Liver (tissue), 8 donors: ENCODE measurements at regions not wholly inside any gene's neighbourhood (a gene's known extent, or its start where the extent isn't known, plus 50 kb on each side); places are given as distances from the start of the nearest gene placed in this dataset.

Source experiments
- DNase-seq: peaks from one replicate; pipeline ENCODE4 v3.0.0-alpha.2; 2017; ENCODE audit warnings: low spot score
- H3K27ac ChIP-seq, 2 donors: one replicate each; pipeline ENCODE4 v1.7.0; 2013; ENCODE audit warnings: inconsistent platforms in 2 of 2, low read length in 2 of 2, control low read depth in 1 of 2, low read depth in 1 of 2, mild to moderate bottlenecking in 1 of 2
- H3K27me3 ChIP-seq, 4 donors: one replicate each; pipeline versions ENCODE4 v1.6.1 to v1.7.0; 2013; ENCODE audit warnings: low read length in 3 of 4, inconsistent platforms in 1 of 4, mild to moderate bottlenecking in 1 of 4, moderate library complexity in 1 of 4; ENCODE audit not compliant: control insufficient read depth in 4 of 4, insufficient read depth in 4 of 4
- H3K36me3 ChIP-seq, 4 donors: one replicate each; pipeline versions ENCODE4 v1.6.1 to v1.7.0; 2013; ENCODE audit warnings: low read length in 3 of 4, mild to moderate bottlenecking in 3 of 4, low read depth in 1 of 4, moderate library complexity in 1 of 4; ENCODE audit not compliant: control insufficient read depth in 4 of 4, insufficient read depth in 3 of 4
- H3K4me1 ChIP-seq, 4 donors: one replicate each; pipeline versions ENCODE4 v1.6.1 to v1.7.0; 2013; ENCODE audit warnings: low read length in 3 of 4, mild to moderate bottlenecking in 3 of 4, moderate library complexity in 1 of 4; ENCODE audit not compliant: control insufficient read depth in 4 of 4, insufficient read depth in 4 of 4
- H3K4me3 ChIP-seq, 3 donors: one replicate each; pipeline versions ENCODE4 v1.6.1 to v1.7.0; 2013; ENCODE audit warnings: low read length in 3 of 3, control low read depth in 1 of 3, low read depth in 1 of 3, mild to moderate bottlenecking in 1 of 3
- H3K9ac ChIP-seq, 2 donors: one replicate each; pipeline ENCODE4 v1.7.0; 2013; ENCODE audit warnings: low read length in 2 of 2, mild to moderate bottlenecking in 2 of 2, moderate library complexity in 2 of 2, control low read depth in 1 of 2, low read depth in 1 of 2
- H3K9me3 ChIP-seq, 4 donors: one replicate each; pipeline versions ENCODE4 v1.6.1 to v1.7.0; 2013; ENCODE audit warnings: low read length in 3 of 4; ENCODE audit not compliant: control insufficient read depth in 4 of 4
- CTCF ChIP-seq: fragments of 150-350 bp; IDR thresholded peaks from 2 replicates; pipeline ENCODE4 v1.5.1; 2017; ENCODE audit warnings: improper control_type of control experiment, low read depth, low read length; ENCODE audit not compliant: missing input control
- EGR1 ChIP-seq, 2 donors: IDR thresholded peaks; 2 replicates each; pipeline ENCODE4 v1.6.1; 2016 to 2018; ENCODE audit warnings: antibody characterized with exemption in 2 of 2, low read depth in 2 of 2
- FOXA1 ChIP-seq: IDR thresholded peaks from 2 replicates; pipeline ENCODE4 v1.6.1; 2016; ENCODE audit warnings: antibody characterized with exemption
- FOXA2 ChIP-seq: IDR thresholded peaks from 2 replicates; pipeline ENCODE4 v1.6.1; 2016; ENCODE audit warnings: antibody characterized with exemption
- GABPA ChIP-seq, 2 donors: IDR thresholded peaks in 1 of 2; conservative IDR thresholded peaks in 1 of 2; 2 replicates each; pipeline ENCODE4 v1.6.1; 2016; ENCODE audit warnings: antibody characterized with exemption in 2 of 2, mild to moderate bottlenecking in 1 of 2, moderate library complexity in 1 of 2
- HNF4G ChIP-seq: IDR thresholded peaks from 2 replicates; pipeline ENCODE4 v1.6.1; 2016; ENCODE audit warnings: antibody characterized with exemption
- JUND ChIP-seq, 2 donors: IDR thresholded peaks; 2 replicates each; pipeline ENCODE4 v1.6.1; 2016; ENCODE audit warnings: antibody characterized with exemption in 2 of 2
- NR2F2 ChIP-seq: IDR thresholded peaks from 2 replicates; pipeline ENCODE4 v1.6.1; 2016; ENCODE audit warnings: antibody characterized with exemption
- SP1 ChIP-seq: IDR thresholded peaks from 2 replicates; pipeline ENCODE4 v1.6.1; 2018; ENCODE audit warnings: antibody characterized with exemption, mild to moderate bottlenecking
- TAF1 ChIP-seq: conservative IDR thresholded peaks from 2 replicates; pipeline ENCODE4 v1.6.1; 2016; ENCODE audit warnings: antibody characterized with exemption, mild to moderate bottlenecking
- YY1 ChIP-seq: IDR thresholded peaks from 2 replicates; pipeline ENCODE4 v1.6.1; 2016; ENCODE audit warnings: antibody characterized with exemption, mild to moderate bottlenecking
- WGBS: extraction: QIAGEN DNeasy Blood & Tissue Kit; methylation state at CpG from one replicate; pipeline ENCODE4 v1.1.7; 2013; 5-methylcytosine and 5-hydroxymethylcytosine counted together
- TF ChIP-seq, protein P1 (sequence below): IDR thresholded peaks from 2 replicates; pipeline ENCODE4 v1.6.1; 2016; ENCODE audit warnings: antibody characterized with exemption
- TF ChIP-seq, protein P2 (sequence below): IDR thresholded peaks from 2 replicates; pipeline ENCODE4 v1.6.1; 2016; ENCODE audit warnings: antibody characterized with exemption
- donor health status: healthy.
- donor health status: healthy.
- donor health status: healthy.
- donor health status: healthy.
- donor health status: healthy.

DNA sequence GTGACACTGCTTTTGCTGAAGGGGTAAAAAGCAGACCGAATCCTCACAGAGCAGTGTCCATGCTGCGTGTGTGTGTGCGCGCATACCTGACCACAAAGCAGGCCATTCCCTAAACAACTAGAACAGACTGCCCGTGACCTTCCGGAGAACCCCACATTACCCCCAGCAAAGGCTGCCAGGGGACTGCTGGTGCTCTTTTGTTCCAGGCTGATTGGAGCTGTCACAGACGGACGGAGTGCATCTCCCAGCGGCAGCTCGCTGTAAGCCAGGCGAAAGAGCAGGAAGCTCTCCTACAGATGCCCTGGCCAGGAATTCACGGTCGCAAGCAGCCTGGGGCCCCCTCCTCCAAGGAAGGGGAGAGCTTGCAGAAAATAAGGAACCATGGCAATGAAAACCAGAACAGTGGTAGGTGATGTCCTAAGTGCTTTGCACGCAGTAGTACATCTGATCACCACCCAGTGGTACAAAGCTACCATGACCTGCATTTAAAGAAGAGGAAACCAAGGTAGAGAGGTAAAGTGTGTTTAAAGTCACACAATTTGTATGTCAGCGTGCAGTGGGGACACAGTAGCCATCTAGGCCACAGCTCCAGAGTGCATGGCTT is 153.4 kb upstream of the DYNLRB2 start:
- Histone ChIP-seq H3K27ac (no peak overlapping the region), H3K4me3 (no peak overlapping the region), H3K4me1 (no peaks in the 10 kb centered on the region), H3K27me3 (no peaks in the 10 kb centered on the region), H3K9ac (no peak overlapping the region), H3K9me3 (no peaks in the 10 kb centered on the region), H3K36me3 (no peaks in the 10 kb centered on the region)
- TF ChIP-seq YY1 (no peak), HNF4G (no peak), JUND (IDR thresholded peaks at IDR 0.05) (no peak), EGR1 (IDR thresholded peaks at IDR 0.05; ENCODE audit: low read depth in 2 of 2) (no peak), SP1 (no peak), FOXA1 (no peak), CTCF (no peak), NR2F2 (no peak), GABPA (IDR thresholded peaks at IDR 0.05 in 1 of 2, conservative IDR thresholded peaks at IDR 0.05 in 1 of 2) (no peak)
- TF ChIP-seq, protein P1, sequence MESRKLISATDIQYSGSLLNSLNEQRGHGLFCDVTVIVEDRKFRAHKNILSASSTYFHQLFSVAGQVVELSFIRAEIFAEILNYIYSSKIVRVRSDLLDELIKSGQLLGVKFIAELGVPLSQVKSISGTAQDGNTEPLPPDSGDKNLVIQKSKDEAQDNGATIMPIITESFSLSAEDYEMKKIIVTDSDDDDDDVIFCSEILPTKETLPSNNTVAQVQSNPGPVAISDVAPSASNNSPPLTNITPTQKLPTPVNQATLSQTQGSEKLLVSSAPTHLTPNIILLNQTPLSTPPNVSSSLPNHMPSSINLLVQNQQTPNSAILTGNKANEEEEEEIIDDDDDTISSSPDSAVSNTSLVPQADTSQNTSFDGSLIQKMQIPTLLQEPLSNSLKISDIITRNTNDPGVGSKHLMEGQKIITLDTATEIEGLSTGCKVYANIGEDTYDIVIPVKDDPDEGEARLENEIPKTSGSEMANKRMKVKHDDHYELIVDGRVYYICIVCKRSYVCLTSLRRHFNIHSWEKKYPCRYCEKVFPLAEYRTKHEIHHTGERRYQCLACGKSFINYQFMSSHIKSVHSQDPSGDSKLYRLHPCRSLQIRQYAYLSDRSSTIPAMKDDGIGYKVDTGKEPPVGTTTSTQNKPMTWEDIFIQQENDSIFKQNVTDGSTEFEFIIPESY = no peak
- TF ChIP-seq, protein P2, sequence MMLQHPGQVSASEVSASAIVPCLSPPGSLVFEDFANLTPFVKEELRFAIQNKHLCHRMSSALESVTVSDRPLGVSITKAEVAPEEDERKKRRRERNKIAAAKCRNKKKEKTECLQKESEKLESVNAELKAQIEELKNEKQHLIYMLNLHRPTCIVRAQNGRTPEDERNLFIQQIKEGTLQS = no peak
- WGBS = 87% methylated on average over 15 of the region's 15 CpGs
- no peak for DNase-seq

- no peak for DNase-seq
- TF ChIP-seq CTCF = no peak
- TF ChIP-seq GABPA (IDR thresholded peaks at IDR 0.05 in 1 of 2, conservative IDR thresholded peaks at IDR 0.05 in 1 of 2) = no peak
- no peak for TF ChIP-seq TAF1
- TF ChIP-seq FOXA2 = no peak
Observed at GRCh38 chr16:80384862-80385261, 155.9 kb upstream of the DYNLRB2 start.

More at GRCh38 chr16:80384862-80385261, 155.9 kb upstream of the DYNLRB2 start:
- no peak overlapping the region for H3K27ac ChIP-seq
- H3K4me3 ChIP-seq = no peak overlapping the region
- H3K27me3 ChIP-seq = no peaks in the 10 kb centered on the region
- no peaks in the 10 kb centered on the region for H3K4me1 ChIP-seq
- H3K36me3 ChIP-seq = no peaks in the 10 kb centered on the region
- H3K9ac ChIP-seq = no peak overlapping the region
- no peaks in the 10 kb centered on the region for H3K9me3 ChIP-seq
